ENCODE measurements at regions not wholly inside any gene's neighbourhood (a gene's known extent, or its start where the extent isn't known, plus 50 kb on each side); places are given as distances from the start of the nearest gene placed in this dataset.
"Not testable (repeated sequence)": the region's sequence is repeated elsewhere in the genome, so short reads cannot be mapped to it uniquely, and the experiment has no call there.

DNA sequence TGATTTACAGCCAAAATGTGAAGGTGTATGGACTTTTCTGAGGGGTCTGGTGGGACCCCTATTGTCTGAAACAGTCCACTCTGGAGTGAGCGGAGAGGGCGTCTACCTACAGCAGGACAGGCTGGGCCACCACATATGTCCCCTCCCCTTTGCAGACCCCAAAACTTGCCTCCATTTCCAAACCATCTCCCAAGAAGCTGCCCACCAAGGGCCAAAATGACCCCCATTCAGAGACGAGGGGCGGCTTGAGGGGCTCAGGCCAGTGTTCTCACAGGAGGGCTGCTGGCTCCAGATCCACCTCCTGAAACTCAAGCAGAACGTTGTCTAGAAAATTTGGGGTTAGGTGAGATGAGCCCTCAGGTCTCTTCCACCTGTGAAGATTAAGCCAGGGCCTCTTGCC is 161.1 kb upstream of the SALL3 start:
- CTCF ChIA-PET: no interaction called here
- POLR2A ChIA-PET: no interaction called here

DNA sequence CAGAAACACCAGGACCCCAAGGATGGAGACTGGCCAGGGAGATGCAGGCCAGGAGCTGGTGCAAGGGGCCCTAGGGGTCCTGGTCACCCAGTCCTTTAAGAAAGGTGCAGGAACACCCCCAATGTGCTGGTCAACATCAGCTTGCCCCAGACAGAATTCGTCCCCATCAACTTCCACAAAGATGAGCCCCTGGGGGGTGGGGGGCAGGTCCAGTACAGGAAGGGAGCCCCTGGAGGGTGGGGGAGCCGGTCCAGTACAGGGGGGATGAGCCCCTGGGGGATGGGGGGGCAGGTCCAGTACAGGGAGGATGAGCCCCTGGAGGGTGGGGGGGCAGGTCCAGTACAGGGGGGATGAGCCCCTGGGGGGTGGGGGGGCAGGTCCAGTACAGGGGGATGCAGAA is 160.7 kb upstream of the SALL3 start:
- CTCF ChIA-PET: no interaction called here
- POLR2A ChIA-PET: no interaction called here

DNA sequence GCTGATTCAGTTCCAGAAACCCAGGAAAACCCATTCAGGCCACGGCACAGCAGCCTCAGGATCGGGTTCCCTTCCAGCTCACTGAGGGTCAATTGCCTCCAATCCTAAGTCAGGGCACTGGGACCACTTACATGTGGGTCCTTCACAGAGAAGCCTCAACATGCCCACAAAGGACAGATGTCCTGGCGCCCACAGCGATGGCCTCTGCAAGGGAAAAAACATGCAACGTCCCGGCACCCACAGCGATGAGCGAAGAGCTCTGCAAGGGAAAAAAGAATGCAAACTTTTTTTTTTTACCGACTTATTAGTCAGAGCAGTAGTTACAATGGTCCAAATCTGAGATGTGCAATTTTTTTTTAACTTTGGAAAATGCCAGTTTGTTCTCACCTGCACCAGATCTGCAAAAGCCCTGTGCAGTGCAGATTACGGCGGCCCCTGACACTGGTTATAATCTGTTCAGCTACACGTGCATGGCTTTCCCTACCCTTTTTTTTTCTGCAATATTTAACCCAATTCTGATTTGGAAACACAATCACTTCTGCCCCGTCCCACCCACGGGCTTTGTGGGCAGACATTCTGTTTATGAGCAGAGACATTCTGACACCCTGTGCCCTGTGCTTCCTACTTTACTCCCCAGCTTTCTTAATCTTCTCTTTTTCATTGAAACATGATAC is 159.3 kb upstream of the SALL3 start:
- CTCF ChIA-PET: no interaction called here

GRCh38 chr18:78821396-78821795 is 158.2 kb upstream of the SALL3 start:
- ChIA-PET CTCF (no interaction called here), POLR2A (no interaction called here)

More for the DNA sequence above, 159.3 kb upstream of the SALL3 start:
- POLR2A ChIA-PET: no interaction called here

GRCh38 chr18:78822171-78822948 is 157.3 kb upstream of the SALL3 start:
- ChIA-PET POLR2A (no interaction called here), CTCF (interaction anchor here (0.8 kb wide), 1 partner anchor 13 kb away, joined by 3 read pairs; no protein-coding TSS in a partner anchor)

DNA sequence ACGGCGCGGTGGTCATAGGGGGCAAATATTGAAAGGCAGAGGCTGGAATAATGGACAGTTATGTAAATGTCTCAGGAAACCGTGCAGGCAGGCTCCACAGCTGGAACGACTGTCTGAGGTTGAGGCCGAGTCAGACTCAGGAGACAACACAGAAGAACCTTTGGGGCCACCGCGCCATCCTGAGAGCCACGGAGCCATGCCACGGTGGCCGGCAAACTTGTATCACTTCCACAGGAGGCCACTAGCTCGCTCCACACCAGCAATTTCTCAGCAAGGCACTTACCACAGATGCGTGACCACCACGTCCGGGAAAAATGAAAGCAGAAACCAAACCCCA is 156.7 kb upstream of the SALL3 start:
- ChIA-PET POLR2A (no interaction called here), CTCF (interaction anchor here (0.8 kb wide), 1 partner anchor 14 kb away, joined by 3 read pairs; no protein-coding TSS in a partner anchor)

DNA sequence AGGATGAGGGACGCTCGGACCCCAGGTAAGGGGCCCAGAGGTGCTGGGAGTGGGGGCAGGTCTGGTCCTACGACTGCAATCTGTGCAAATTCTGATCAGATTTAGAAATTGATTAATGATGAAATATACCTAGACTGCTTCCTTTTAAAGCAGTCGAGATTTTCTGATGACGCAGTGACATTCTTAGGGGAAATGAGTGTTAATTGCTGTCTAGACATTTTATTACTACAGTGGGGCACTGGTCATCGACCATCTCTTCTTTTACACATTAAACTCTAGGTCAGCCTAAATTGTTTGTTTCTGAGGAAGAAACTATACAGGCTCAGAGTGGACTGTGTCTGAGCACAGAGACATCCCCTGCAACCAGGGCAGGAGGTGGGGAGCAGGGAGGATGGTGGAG is 154.4 kb upstream of the SALL3 start:
- CTCF ChIA-PET: no interaction called here
- POLR2A ChIA-PET: no interaction called here

- ChIA-PET CTCF (no interaction called here), POLR2A (no interaction called here)
Observed at GRCh38 chr18:78826631-78827030, 153.0 kb upstream of the SALL3 start.

DNA sequence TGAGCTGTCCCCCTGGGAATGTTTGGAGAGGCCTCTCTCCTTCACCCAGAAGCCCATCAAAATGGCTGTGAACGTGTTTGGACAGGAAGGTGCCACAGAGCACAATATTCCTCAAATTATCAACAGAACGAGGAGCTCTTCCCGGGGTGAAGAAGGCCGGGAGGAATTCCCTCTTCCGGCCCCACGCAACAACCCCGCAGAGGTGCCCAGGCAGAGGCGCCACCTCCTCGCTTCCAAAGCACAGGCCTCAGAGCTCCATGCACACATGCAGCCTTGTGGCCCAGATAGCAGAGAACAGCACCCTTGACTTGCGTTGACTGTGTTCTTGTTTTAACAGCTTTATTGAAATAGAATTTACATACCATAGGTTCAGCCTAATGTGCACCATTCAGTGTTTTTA is 152.5 kb upstream of the SALL3 start:
- ChIA-PET POLR2A (no interaction called here), CTCF (no interaction called here)

GRCh38 chr18:78828131-78828530 is 151.5 kb upstream of the SALL3 start:
- ChIA-PET POLR2A (no interaction called here), CTCF (no interaction called here)

- POLR2A ChIA-PET, CTCF ChIA-PET: not testable (repeated sequence)
Observed at GRCh38 chr18:78829026-78829425, 150.6 kb upstream of the SALL3 start.

- ChIA-PET POLR2A (interaction anchor here (0.9 kb wide), 1 partner anchor 22 kb away, joined by 4 read pairs; no protein-coding TSS in a partner anchor), CTCF (no interaction called here)
Observed at GRCh38 chr18:78830161-78830560, 149.5 kb upstream of the SALL3 start.

DNA sequence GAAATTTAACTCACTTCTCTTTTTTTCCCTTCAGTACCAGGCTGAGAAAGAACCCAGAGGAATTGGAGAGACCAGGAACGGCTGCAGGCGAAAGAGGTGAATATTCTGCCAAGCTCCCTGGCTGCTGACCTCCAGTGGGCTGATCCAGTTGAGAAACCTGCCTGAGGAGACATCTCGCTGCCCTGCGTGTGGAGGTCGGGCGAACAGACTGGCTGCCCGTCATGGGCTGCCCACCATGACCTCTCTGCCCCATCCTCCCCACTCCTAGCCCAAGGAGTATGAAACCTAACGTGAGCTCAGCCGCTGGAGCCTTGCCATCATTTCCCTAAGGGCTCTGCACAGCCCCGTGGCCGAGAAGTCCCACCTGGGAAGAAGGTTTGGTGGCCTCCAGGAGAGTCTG is 148.8 kb upstream of the SALL3 start:
- ChIA-PET CTCF (no interaction called here), POLR2A (interaction anchor here (0.9 kb wide), 1 partner anchor 23 kb away, joined by 4 read pairs; no protein-coding TSS in a partner anchor)

GRCh38 chr18:78831603-78832002 is 148.0 kb upstream of the SALL3 start:
- ChIA-PET CTCF (no interaction called here), POLR2A (no interaction called here)

DNA sequence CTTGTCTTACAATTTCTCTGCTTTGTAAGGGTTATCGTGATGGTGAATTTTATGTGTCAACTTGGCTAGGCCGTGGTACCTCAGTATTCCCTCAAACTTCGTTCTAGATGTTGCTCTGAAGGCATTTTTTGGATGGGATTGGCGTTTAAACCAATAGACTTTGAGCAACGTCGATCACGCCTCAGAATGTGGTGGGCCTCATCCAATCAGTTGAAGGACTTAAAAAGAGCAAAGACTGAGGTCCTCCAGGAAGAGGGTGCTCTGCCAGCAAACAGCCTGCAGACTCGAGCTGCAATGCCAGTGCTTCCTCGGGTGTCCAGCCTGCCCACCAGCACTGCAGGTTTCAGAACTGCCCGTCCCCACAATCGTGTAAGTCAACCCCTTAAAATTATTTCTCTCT is 145.8 kb upstream of the SALL3 start:
- ChIA-PET POLR2A (no interaction called here), CTCF (no interaction called here)

DNA sequence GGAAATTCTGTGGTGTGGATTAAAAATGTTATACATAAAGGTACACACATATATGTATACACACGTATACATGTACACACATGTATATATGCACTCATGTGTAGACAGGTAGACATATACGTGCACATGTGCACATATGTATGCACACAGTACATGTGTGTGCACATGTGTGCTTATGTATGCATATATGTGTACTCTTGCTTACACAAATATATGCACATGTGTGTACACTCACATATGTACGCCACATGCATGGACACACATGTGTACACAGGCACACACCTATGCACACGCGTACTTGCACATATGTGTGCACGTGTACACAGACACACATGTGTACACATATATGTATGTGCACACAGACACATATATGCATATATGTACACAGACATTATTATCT is 142.8 kb upstream of the SALL3 start:
- CTCF ChIA-PET: no interaction called here
- POLR2A ChIA-PET: no interaction called here

DNA sequence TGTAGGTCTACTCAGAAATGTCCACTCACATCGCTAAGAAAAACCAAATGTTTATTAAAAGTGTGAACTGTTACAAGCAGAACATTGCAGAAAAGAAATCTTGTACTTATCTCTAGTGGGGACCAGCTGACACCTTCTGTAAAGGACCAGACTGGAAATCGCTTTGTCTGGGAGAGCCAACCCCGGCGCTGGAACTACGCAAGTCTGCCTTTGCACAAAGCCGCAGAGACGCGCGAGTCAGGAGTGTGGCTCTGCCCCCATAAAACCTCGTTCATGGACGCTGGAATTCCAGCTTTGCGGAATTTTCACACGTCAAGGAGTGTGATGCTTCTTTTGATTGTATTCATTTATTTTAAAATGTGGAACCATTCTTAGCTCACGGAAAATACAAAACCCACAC is 141.9 kb upstream of the SALL3 start:
- CTCF ChIA-PET: no interaction called here
- POLR2A ChIA-PET: no interaction called here

DNA sequence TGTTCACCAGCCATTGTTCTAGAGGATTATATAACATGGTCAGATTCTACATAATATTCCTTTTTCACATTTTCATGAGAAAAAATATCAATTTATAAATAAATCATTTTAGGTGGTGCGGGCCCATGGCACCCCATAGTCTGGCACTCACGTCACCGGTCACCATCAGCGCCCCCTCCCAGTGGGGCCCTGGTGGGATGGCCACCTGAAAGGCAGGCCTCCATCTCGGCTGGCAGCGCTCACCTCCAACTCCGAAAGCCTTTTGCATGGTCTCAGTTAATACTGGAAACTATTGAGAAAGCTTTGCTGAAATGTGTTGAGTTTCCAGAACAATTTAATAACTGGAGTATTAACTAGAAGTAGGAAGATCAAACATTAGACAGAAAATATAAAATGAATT is 141.4 kb upstream of the SALL3 start:
- ChIA-PET CTCF (no interaction called here), POLR2A (no interaction called here)

DNA sequence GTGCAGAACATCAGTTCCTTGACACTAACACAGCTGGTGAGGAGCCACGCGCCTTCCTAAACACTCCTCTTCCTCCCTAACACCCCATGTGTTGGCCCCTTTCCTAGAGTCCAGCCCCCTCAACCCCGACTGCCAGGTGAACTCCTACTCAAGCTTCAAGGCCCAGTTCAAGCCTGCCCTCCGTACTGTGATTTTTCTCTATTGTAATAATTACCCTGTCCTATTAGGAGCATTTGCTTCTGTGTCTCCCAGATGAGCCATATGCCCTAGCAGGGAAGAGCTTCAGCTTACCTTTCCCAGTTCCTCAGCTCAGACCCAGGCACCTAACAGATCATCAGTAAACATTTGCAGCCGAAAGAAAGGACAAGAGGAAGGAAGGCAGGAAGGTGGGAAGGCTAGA is 130.6 kb upstream of the SALL3 start:
- CTCF ChIA-PET: no interaction called here

DNA sequence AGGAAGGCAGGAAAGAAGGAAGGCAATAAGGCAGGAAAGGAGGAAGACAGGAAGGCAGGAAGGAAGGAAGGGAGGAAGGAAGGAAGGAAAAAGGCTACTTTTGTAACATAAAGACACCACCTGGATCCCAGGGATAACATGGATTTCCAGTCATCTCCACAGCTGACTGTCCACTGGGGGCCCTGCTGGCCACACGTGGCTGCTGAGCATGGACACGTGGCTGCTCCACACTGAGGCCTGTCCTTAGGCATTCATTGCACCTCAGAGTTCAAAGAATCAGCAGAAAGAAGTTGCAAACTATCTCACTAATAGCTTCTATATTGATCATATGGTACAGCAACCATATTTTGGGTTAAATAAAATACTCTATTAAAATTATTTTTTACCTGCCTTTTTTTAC is 130.2 kb upstream of the SALL3 start:
- ChIA-PET CTCF (no interaction called here), POLR2A (no interaction called here)

More for the DNA sequence above, 130.6 kb upstream of the SALL3 start:
- POLR2A ChIA-PET: no interaction called here

DNA sequence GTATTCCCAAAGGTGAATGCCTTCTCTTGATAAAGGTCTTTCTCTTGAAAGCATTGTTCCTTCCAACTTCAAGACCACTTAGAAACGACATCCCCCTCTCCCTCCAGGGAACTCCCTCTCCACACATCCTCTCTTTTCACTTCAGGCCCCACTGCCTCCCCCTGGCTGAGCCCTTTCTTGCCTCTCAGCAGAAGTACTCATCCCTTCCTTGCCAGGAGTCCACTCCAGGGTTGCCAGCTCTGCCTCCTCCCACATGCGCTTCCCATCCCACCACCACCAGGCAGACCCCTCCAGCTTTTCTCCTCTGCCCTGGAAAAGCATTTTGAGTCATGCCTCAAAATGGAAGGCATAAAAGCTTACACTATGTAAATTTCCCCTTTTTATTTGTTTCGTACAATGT is 126.3 kb upstream of the SALL3 start:
- CTCF ChIA-PET: no interaction called here
- POLR2A ChIA-PET: no interaction called here

DNA sequence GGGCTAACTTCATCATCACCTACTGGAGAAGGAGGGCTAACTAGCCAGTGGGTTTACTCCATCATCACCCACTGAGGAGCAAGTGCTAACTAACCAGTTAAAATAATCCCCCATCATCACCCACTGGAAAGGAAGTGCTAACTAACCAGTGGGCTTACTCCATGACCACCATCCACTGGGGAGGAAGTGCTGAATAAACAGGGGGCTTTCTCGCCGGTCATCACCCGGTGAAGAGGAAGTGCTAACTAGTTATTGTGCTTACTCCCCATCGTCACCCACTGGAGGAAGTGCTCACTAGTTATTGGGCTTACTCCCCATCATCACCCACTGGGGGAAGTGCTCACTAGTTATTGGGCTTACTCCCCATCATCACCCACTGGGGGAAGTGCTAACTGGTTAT is 124.4 kb upstream of the SALL3 start:
- POLR2A ChIA-PET: no interaction called here
- CTCF ChIA-PET: no interaction called here
